HEK293T (cell line): ENCODE measurements at regions not wholly inside any gene's neighbourhood (a gene's known extent, or its start where the extent isn't known, plus 50 kb on each side); places are given as distances from the start of the nearest gene placed in this dataset.
"Not testable (repeated sequence)": the region's sequence is repeated elsewhere in the genome, so short reads cannot be mapped to it uniquely, and the experiment has no call there.

Experiments used
- SP1 ChIP-seq: fragments of 450-650 bp; IDR thresholded peaks from 2 replicates; pipeline ENCODE4 v1.6.1; 2017
- SUZ12 ChIP-seq: fragments of 450-650 bp; IDR thresholded peaks from 2 replicates; pipeline ENCODE4 v1.6.1; 2016; ENCODE audit warnings: mild to moderate bottlenecking
- TARDBP ChIP-seq: fragments of 450-650 bp; IDR thresholded peaks from 2 replicates; pipeline ENCODE4 v1.6.1; 2016

DNA sequence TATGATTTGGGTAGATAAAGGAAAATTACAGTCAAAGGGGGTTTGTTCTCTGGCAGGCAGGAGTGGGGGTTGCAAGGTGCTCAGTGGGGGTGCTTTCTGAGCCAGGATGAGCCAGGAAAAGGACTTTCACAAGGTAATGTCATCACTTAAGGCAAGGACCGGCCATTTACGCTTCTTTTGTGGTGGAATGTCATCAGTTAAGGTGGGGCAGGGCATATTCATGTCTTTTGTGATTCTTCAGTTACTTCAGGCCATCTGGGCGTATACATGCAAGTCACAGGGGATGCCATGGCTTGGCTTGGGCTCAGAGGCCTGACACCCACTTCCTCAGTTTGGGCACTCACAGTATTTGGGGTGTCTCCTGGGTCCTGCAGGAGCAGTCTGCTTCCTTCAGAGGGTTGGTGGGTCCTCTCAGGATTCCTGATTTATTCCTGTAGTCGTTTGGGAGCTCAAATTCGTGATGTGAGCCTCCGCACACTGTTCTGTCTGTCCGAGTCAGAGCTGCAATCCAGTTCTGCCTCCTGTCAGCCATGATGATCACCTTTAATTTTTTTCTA lies 526.1 kb downstream of the NEBL start:
- TF ChIP-seq SP1, SUZ12, TARDBP: not testable (repeated sequence)
